RWPE2 (cell line): ENCODE measurements at regions not wholly inside any gene's neighbourhood (a gene's known extent, or its start where the extent isn't known, plus 50 kb on each side); places are given as distances from the start of the nearest gene placed in this dataset.
A peak's percentile ranks its signal among the peaks of the same experiment; 100 is the strongest.

Experiments used
- ATAC-seq: fragments of 200-7000 bp; cut with Tn5 transposase; 3 replicates; pipeline ENCODE4 v1.9.1; 2021; ENCODE audit warnings: low read depth
- DNase-seq: peaks from one replicate; pipeline ENCODE4 v3.0.0-alpha.2; 2020; ENCODE audit warnings: low spot score
- H3K27ac ChIP-seq: fragments of 450-650 bp; 2 replicates; pipeline ENCODE4 v1.5.1; 2017; ENCODE audit warnings: mild to moderate bottlenecking; ENCODE audit not compliant: poor library complexity, severe bottlenecking
- H3K27me3 ChIP-seq: fragments of 250-450 bp; sonication (Bioruptor Pico); 2 replicates; pipeline ENCODE4 v1.5.1; 2021; ENCODE audit warnings: mild to moderate bottlenecking, moderate library complexity; ENCODE audit not compliant: insufficient read depth, poor library complexity, severe bottlenecking
- H3K36me3 ChIP-seq: fragments of 250-450 bp; sonication (Bioruptor Pico); 2 replicates; pipeline ENCODE4 v1.5.1; 2020; ENCODE audit warnings: low read depth, mild to moderate bottlenecking, moderate library complexity
- H3K4me1 ChIP-seq: fragments of 250-450 bp; sonication (Bioruptor Pico); 2 replicates; pipeline ENCODE4 v1.5.1; 2021; ENCODE audit warnings: mild to moderate bottlenecking, moderate library complexity; ENCODE audit not compliant: insufficient read depth, poor library complexity, severe bottlenecking
- H3K4me3 ChIP-seq: fragments of 250-450 bp; sonication (Bioruptor Pico); 2 replicates; pipeline ENCODE4 v1.5.1; 2021; ENCODE audit warnings: mild to moderate bottlenecking, moderate library complexity; ENCODE audit not compliant: severe bottlenecking
- H3K9me3 ChIP-seq: fragments of 250-450 bp; sonication (Bioruptor Pico); 2 replicates; pipeline ENCODE4 v1.5.1; 2021; ENCODE audit warnings: mild to moderate bottlenecking, moderate library complexity; ENCODE audit not compliant: severe bottlenecking
- CTCF ChIP-seq: fragments of 450-650 bp; IDR thresholded peaks from one replicate; pipeline ENCODE4 v1.5.1; 2017; ENCODE audit warnings: mild to moderate bottlenecking, moderate library complexity; ENCODE audit not compliant: poor library complexity, severe bottlenecking

GRCh38 chr12:45615268-45615667 is 114.2 kb upstream of the ARID2 start:
- peak; percentile 96 for ATAC-seq

GRCh38 chr12:45619736-45620135 is 109.8 kb upstream of the ARID2 start:
- DNase-seq (no peak), ATAC-seq (no peak)
- no peak overlapping the region for H3K27ac ChIP-seq
- H3K4me3 ChIP-seq, result no peak overlapping the region
- no peaks in the 10 kb centered on the region for H3K27me3 ChIP-seq
- peaks cover 6% of the 10 kb centered on the region for H3K4me1 ChIP-seq
- H3K9me3 ChIP-seq, result no peaks in the 10 kb centered on the region
- no peaks in the 10 kb centered on the region for H3K36me3 ChIP-seq
- no peak for TF ChIP-seq CTCF

More at GRCh38 chr12:45615268-45615667, 114.2 kb upstream of the ARID2 start:
- DNase-seq, result no peak
- no peak for TF ChIP-seq CTCF
- Histone ChIP-seq H3K36me3 (no peaks in the 10 kb centered on the region), H3K4me1 (peaks cover 9% of the 10 kb centered on the region), H3K9me3 (no peaks in the 10 kb centered on the region), H3K4me3 (no peak overlapping the region), H3K27ac (no peak overlapping the region), H3K27me3 (no peaks in the 10 kb centered on the region)

- Histone ChIP-seq H3K9me3 (no peaks in the 10 kb centered on the region), H3K27ac (no peak overlapping the region), H3K4me3 (no peak overlapping the region), H3K4me1 (no peaks in the 10 kb centered on the region), H3K27me3 (no peaks in the 10 kb centered on the region), H3K36me3 (no peaks in the 10 kb centered on the region)
- no peak for ATAC-seq
- TF ChIP-seq CTCF, result no peak
- no peak for DNase-seq
Measured at GRCh38 chr12:45621703-45622102, 107.8 kb upstream of the ARID2 start.

GRCh38 chr12:45622210-45622937 is 107.1 kb upstream of the ARID2 start:
- Histone ChIP-seq H3K36me3 (no peaks in the 10 kb centered on the region), H3K9me3 (no peaks in the 10 kb centered on the region), H3K4me1 (no peaks in the 10 kb centered on the region), H3K27me3 (no peaks in the 10 kb centered on the region), H3K27ac (no peak overlapping the region), H3K4me3 (no peak overlapping the region)
- DNase-seq, result no peak
- no peak for ATAC-seq
- TF ChIP-seq CTCF, result no peak

- no peaks in the 10 kb centered on the region for H3K4me1 ChIP-seq
- H3K27me3 ChIP-seq, result no peaks in the 10 kb centered on the region
- H3K27ac ChIP-seq, result no peak overlapping the region
- ATAC-seq, result no peak
- no peak for DNase-seq
- H3K36me3 ChIP-seq, result no peaks in the 10 kb centered on the region
- H3K9me3 ChIP-seq, result no peaks in the 10 kb centered on the region
- TF ChIP-seq CTCF, result no peak
- H3K4me3 ChIP-seq, result no peak overlapping the region
Measured at GRCh38 chr12:45623221-45623620, 106.3 kb upstream of the ARID2 start.
